K562 (cell line): ENCODE measurements at regions not wholly inside any gene's neighbourhood (a gene's known extent, or its start where the extent isn't known, plus 50 kb on each side); places are given as distances from the start of the nearest gene placed in this dataset.

ENCODE experiments used
- ATAC-seq: fragments of 200-7000 bp; cut with Tn5 transposase; 3 replicates; pipeline ENCODE4 v1.9.1; 2020; ENCODE audit warnings: moderate library complexity
- BruUV-seq: library from RNA; stranded (reverse); fragments of 400-500 nt; replicated peaks from 2 replicates; lab custom pipeline; 2021; lab: Mats Ljungman, UMichigan
- CTCF ChIA-PET: fragments of 300-600 bp; formaldehyde crosslinking; extraction: SDS; loops from one replicate; lab custom pipeline; 2021; ENCODE audit warnings: low intra/inter-chr PET ratio; lab: Yijun Ruan, JAX
- POLR2A ChIA-PET: fragments of 300-600, 350-650 bp; sonication (Branson Sonifier 250); formaldehyde crosslinking; extraction: SDS; loops from one replicate; lab custom pipeline; 2021; ENCODE audit warnings: antibody characterized with exemption, inconsistent platforms; lab: Yijun Ruan, JAX
- DNase-seq, 4 experiments: peaks; one replicate each; pipeline versions ENCODE4 v3.0.0 to v3.0.0-alpha.2; 2011 to 2018; ENCODE audit warnings: low spot score in 3 of 4, mixed read lengths in 3 of 4; ENCODE audit errors: extremely low read depth in 1 of 4
- FAIRE-seq: peaks from 2 replicates; lab custom pipeline; 2011; peaks lifted over from hg19 to GRCh38; lab: Jason Lieb, UNC
- H2AFZ ChIP-seq: 2 replicates; pipeline ENCODE4 v1.6.0; 2011; ENCODE audit warnings: low read depth, low read length, control low read depth, inconsistent platforms
- H3K27ac ChIP-seq: fragments of 200-600 bp; 3 replicates; pipeline ENCODE4 v1.8.0; 2011; ENCODE audit warnings: low read depth, mild to moderate bottlenecking, control low read depth, inconsistent platforms, low read length, moderate library complexity, mixed read lengths; ENCODE audit errors: extremely low read depth
- H3K27me3 ChIP-seq, 2 experiments: fragments of 300-600 bp in 1 of 2; 2 replicates in 1 of 2; 3 replicates in 1 of 2; pipeline versions ENCODE4 v1.6.0 to v1.8.0; 2011; ENCODE audit warnings: inconsistent platforms in 2 of 2, low read length in 2 of 2, mild to moderate bottlenecking in 1 of 2, mixed read lengths in 1 of 2, moderate library complexity in 1 of 2; ENCODE audit not compliant: control insufficient read depth in 2 of 2, insufficient read depth in 2 of 2
- H3K36me3 ChIP-seq: fragments of 300-600 bp; 3 replicates; pipeline ENCODE4 v1.8.0; 2011; ENCODE audit warnings: mild to moderate bottlenecking, low read length, inconsistent platforms; ENCODE audit not compliant: control insufficient read depth, insufficient read depth
- H3K4me1 ChIP-seq, 2 experiments: fragments of 200-600 bp in 1 of 2; replicated peaks in 1 of 2; 2 replicates in 1 of 2; 3 replicates in 1 of 2; pipeline versions ENCODE4 v1.5.1 to v1.8.0; 2011; ENCODE audit warnings: inconsistent platforms in 2 of 2, low read length in 2 of 2, mild to moderate bottlenecking in 1 of 2, mixed read lengths in 1 of 2, moderate library complexity in 1 of 2; ENCODE audit not compliant: control insufficient read depth in 2 of 2, insufficient read depth in 2 of 2
- H3K4me2 ChIP-seq: 2 replicates; pipeline ENCODE4 v1.6.1; 2011; ENCODE audit warnings: low read length, control low read depth, inconsistent platforms, mixed read lengths; ENCODE audit not compliant: insufficient read depth
- H3K4me3 ChIP-seq: fragments of 200-600 bp; sonication (generic), shearing (Covaris generic); 2 replicates; pipeline ENCODE4 v1.5.1; 2016; ENCODE audit warnings: control low read depth, inconsistent platforms
- H3K79me2 ChIP-seq: fragments of 200-600 bp; 3 replicates; pipeline ENCODE4 v1.8.0; 2011; ENCODE audit warnings: low read length, inconsistent platforms; ENCODE audit not compliant: control insufficient read depth, insufficient read depth
- H3K9ac ChIP-seq, 2 experiments: 2 replicates each; pipeline versions ENCODE4 v1.6.0 to v1.6.1; 2011; ENCODE audit warnings: low read depth in 2 of 2, low read length in 2 of 2, control low read depth in 1 of 2, inconsistent platforms in 1 of 2, mild to moderate bottlenecking in 1 of 2, mixed read lengths in 1 of 2; ENCODE audit not compliant: insufficient read depth in 1 of 2
- H3K9me1 ChIP-seq: one replicate; pipeline ENCODE4 v1.6.0; 2011; ENCODE audit warnings: inconsistent platforms, mild to moderate bottlenecking, low read length, moderate library complexity; ENCODE audit not compliant: control insufficient read depth, insufficient read depth
- H3K9me3 ChIP-seq: replicated peaks from 2 replicates; pipeline ENCODE4 v1.5.1; 2011; ENCODE audit warnings: low read depth, low read length, inconsistent platforms; ENCODE audit not compliant: control insufficient read depth, insufficient read depth
- H4K20me1 ChIP-seq: replicated peaks from 2 replicates; pipeline ENCODE4 v1.6.1; 2011; ENCODE audit warnings: low read length, inconsistent platforms, mixed read lengths; ENCODE audit not compliant: control insufficient read depth, insufficient read depth
- CBX1 ChIP-seq: sonication (generic); IDR thresholded peaks from 2 replicates; pipeline ENCODE4 v1.6.1; 2016; ENCODE audit warnings: antibody characterized with exemption, low read depth, mild to moderate bottlenecking
- CBX3 ChIP-seq, 2 experiments: IDR thresholded peaks; 1 replicate in 1 of 2; 2 replicates in 1 of 2; pipeline ENCODE4 v1.6.1; 2012; ENCODE audit warnings: inconsistent platforms in 2 of 2, low read length in 2 of 2, borderline replicate concordance in 1 of 2, control low read depth in 1 of 2
- CCNT2 ChIP-seq: IDR thresholded peaks from 2 replicates; pipeline ENCODE4 v1.6.1; 2011; ENCODE audit warnings: borderline replicate concordance, low read depth, mild to moderate bottlenecking, moderate library complexity, mixed read lengths, low read length; ENCODE audit not compliant: insufficient read length; ENCODE audit errors: extremely low read depth
- DIDO1 ChIP-seq: fragments of 450-650 bp; IDR thresholded peaks from 2 replicates; pipeline ENCODE4 v1.6.1; 2016; ENCODE audit warnings: low read depth, missing biosample characterization, missing genetic modification characterization
- E2F3 ChIP-seq: fragments of 250-450 bp; sonication (Bioruptor Pico); IDR thresholded peaks from 2 replicates; pipeline ENCODE4 v1.4.0; 2020; ENCODE audit warnings: mild to moderate bottlenecking
- GATA2 ChIP-seq: sonication (generic); formaldehyde crosslinking; IDR thresholded peaks from 2 replicates; pipeline ENCODE4 v1.4.0; 2020; ENCODE audit warnings: mild to moderate bottlenecking, missing genetic modification reagents
- HDAC1 ChIP-seq, 2 experiments: fragments of 450-650 bp; IDR thresholded peaks; 2 replicates each; pipeline ENCODE4 v1.6.1; 2016 to 2017; ENCODE audit warnings: inconsistent platforms in 1 of 2, mild to moderate bottlenecking in 1 of 2, moderate library complexity in 1 of 2
- HNRNPLL ChIP-seq: fragments of 200-400 bp; formaldehyde crosslinking; IDR thresholded peaks from 2 replicates; pipeline ENCODE4 v1.6.1; 2017; ENCODE audit warnings: low read length, low read depth, mild to moderate bottlenecking; ENCODE audit not compliant: poor library complexity, severe bottlenecking
- HOXB6 ChIP-seq: fragments of 250-450 bp; sonication (Bioruptor Pico); IDR thresholded peaks from 2 replicates; pipeline ENCODE4 v1.5.1; 2022; ENCODE audit warnings: mild to moderate bottlenecking, borderline replicate concordance
- KHSRP ChIP-seq: fragments of 450-650 bp; IDR thresholded peaks from 2 replicates; pipeline ENCODE4 v1.6.1; 2017
- MAFF ChIP-seq: IDR thresholded peaks from 2 replicates; pipeline ENCODE4 v1.6.1; 2012; ENCODE audit warnings: low read length, improper control_type of control experiment
- NFATC3 ChIP-seq: fragments of 450-650 bp; IDR thresholded peaks from 2 replicates; pipeline ENCODE4 v1.6.1; 2017; ENCODE audit warnings: mild to moderate bottlenecking
- NFE2 ChIP-seq: IDR thresholded peaks from 2 replicates; pipeline ENCODE4 v1.6.1; 2014; ENCODE audit warnings: antibody characterized with exemption, low read depth
- NFXL1 ChIP-seq: fragments of 450-650 bp; formaldehyde crosslinking; IDR thresholded peaks from 2 replicates; pipeline ENCODE4 v1.4.0; 2021; ENCODE audit warnings: mild to moderate bottlenecking
- PML ChIP-seq: IDR thresholded peaks from 2 replicates; pipeline ENCODE4 v1.6.1; 2012; ENCODE audit warnings: low read length, inconsistent platforms
- PPARD ChIP-seq: fragments of 250-450 bp; sonication (Bioruptor Pico); IDR thresholded peaks from 2 replicates; pipeline ENCODE4 v1.8.0; 2022; ENCODE audit warnings: inconsistent platforms, mild to moderate bottlenecking, moderate library complexity
- PTBP1 ChIP-seq: fragments of 200-400 bp; formaldehyde crosslinking; IDR thresholded peaks from 2 replicates; pipeline ENCODE4 v1.6.1; 2017; ENCODE audit warnings: low read depth, low read length
- RAD21 ChIP-seq, 2 experiments: fragments of 250-450 bp in 1 of 2; fragments of 450-650 bp in 1 of 2; sonication (Bioruptor Pico) in 1 of 2; formaldehyde crosslinking in 1 of 2; IDR thresholded peaks in 1 of 2; conservative IDR thresholded peaks in 1 of 2; 2 replicates each; pipeline versions ENCODE4 v1.4.0 to v1.8.0; 2020 to 2022; ENCODE audit warnings: mild to moderate bottlenecking in 2 of 2, moderate library complexity in 1 of 2
- RBM15 ChIP-seq: fragments of 200-400 bp; formaldehyde crosslinking; IDR thresholded peaks from 2 replicates; pipeline ENCODE4 v1.6.1; 2018; ENCODE audit warnings: mild to moderate bottlenecking, low read length, moderate library complexity; ENCODE audit not compliant: insufficient read depth
- SMAD1 ChIP-seq: fragments of 150-350 bp; IDR thresholded peaks from 2 replicates; pipeline ENCODE4 v1.6.1; 2014; ENCODE audit warnings: low read length, low read depth; ENCODE audit not compliant: partially characterized antibody
- TRIM24 ChIP-seq, 2 experiments: fragments of 450-650 bp; IDR thresholded peaks; 2 replicates each; pipeline ENCODE4 v1.6.1; 2016
- YY1 ChIP-seq, 3 experiments: IDR thresholded peaks; 2 replicates each; pipeline ENCODE4 v1.6.1; 2011; ENCODE audit warnings: low read length in 2 of 3, mild to moderate bottlenecking in 2 of 3, moderate library complexity in 2 of 3, borderline replicate concordance in 1 of 3, control low read depth in 1 of 3, low read depth in 1 of 3; ENCODE audit not compliant: insufficient read depth in 3 of 3, insufficient replicate concordance in 2 of 3, control insufficient read depth in 1 of 3, insufficient read length in 1 of 3; ENCODE audit errors: extremely low read depth in 1 of 3
- ZFP36 ChIP-seq: fragments of 150-350 bp; IDR thresholded peaks from 2 replicates; pipeline ENCODE4 v1.6.1; 2018; ENCODE audit warnings: low read length, low read depth; ENCODE audit not compliant: partially characterized antibody
- ZNF76 ChIP-seq: fragments of 250-450 bp; sonication (Bioruptor Pico); IDR thresholded peaks from 2 replicates; pipeline ENCODE4 v1.4.0; 2020; ENCODE audit warnings: mild to moderate bottlenecking, moderate library complexity, borderline replicate concordance
- WGBS: fragments of 100-300 bp; shearing (Covaris generic); methylation state at CpG from one replicate; pipeline ENCODE4 v1.1.6; 2016; ENCODE audit warnings: low coverage, mixed read lengths; ENCODE audit not compliant: insufficient coverage; ENCODE audit errors: missing lambda C conversion rate; 5-methylcytosine and 5-hydroxymethylcytosine counted together
- in situ Hi-C: fragments of 300-500 bp; cut with MboI; formaldehyde crosslinking; loops from 4 replicates; pipeline ENCODE4 v1.15.0; 2018; ENCODE audit warnings: inconsistent platforms, mixed read lengths
- intact Hi-C: fragments of 100-400 bp; cut with micrococcal nuclease; formaldehyde crosslinking; loops from 2 replicates; pipeline ENCODE4 v1.14.2; 2022
- TF ChIP-seq, protein P1 (sequence below): fragments of 450-650 bp; formaldehyde crosslinking; IDR thresholded peaks from 2 replicates; pipeline ENCODE4 v1.4.0; 2022; ENCODE audit warnings: missing genetic modification characterization

- CTCF ChIA-PET, result no interaction called here
- Histone ChIP-seq H3K36me3 (no peaks in the 10 kb centered on the region; the same call in 2 of the 3 replicates), H3K9me3 (no peaks in the 10 kb centered on the region), H3K9me1 (no peaks in the 10 kb centered on the region), H3K79me2 (no peaks in the 10 kb centered on the region), H2AFZ (no peak overlapping the region), H3K9ac (no peak overlapping the region), H3K27me3 (no peaks in the 10 kb centered on the region), H3K4me1 (peaks cover 0 to 4% of the 10 kb centered on the region in 2 experiments; a peak in 1 of 5 replicates), H3K4me2 (no peak overlapping the region), H3K27ac (no peak overlapping the region), H3K4me3 (no peak overlapping the region), H4K20me1 (no peaks in the 10 kb centered on the region)
- DNase-seq, result peak in 1 of 4 experiments; percentile 38
- WGBS, result 59% methylated on average over 7 of the region's 7 CpGs
- ATAC-seq, result no peak
- POLR2A ChIA-PET, result no interaction called here
- FAIRE-seq, result no peak
- intact Hi-C loops, result no loop called here
- BruUV-seq, result no TSS peak
- in situ Hi-C loops, result no loop called here
- TF ChIP-seq PML (no peak), GATA2 (no peak), HNRNPLL (no peak), DIDO1 (tag) (no peak), NFXL1 (CRISPR knock-in tag) (no peak), YY1 (IDR thresholded peaks at IDR 0.05; ENCODE audit: borderline replicate concordance in 1 of 3, control insufficient read depth in 1 of 3, extremely low read depth in 1 of 3, insufficient read depth in 3 of 3, insufficient read length in 1 of 3, insufficient replicate concordance in 2 of 3, low read depth in 1 of 3, low read length in 2 of 3) (peak in 1 of 3 experiments; percentile 29), MAFF (0 out of 2 replicates have a peak, but pooled peaks have one; percentile 19), KHSRP (no peak), RBM15 (no peak), PPARD (CRISPR knock-in tag) (no peak), ZFP36 (peak; percentile 41), NFATC3 (no peak), HOXB6 (CRISPR knock-in tag) (no peak), CBX3 (IDR thresholded peaks at IDR 0.05; ENCODE audit: borderline replicate concordance in 1 of 2, low read length in 2 of 2) (peak in 1 of 2 experiments; percentile 97; a peak in 2 of 3 replicates), PTBP1 (no peak), SMAD1 (no peak), ZNF76 (CRISPR knock-in tag) (no peak), CCNT2 (no peak), HDAC1 (IDR thresholded peaks at IDR 0.05) (no peak), CBX1 (peak; percentile 73; the same call in 1 of the 2 replicates), E2F3 (no peak), RAD21 (CRISPR knock-in tag; conservative IDR thresholded peaks at IDR 0.05 in 1 of 2, IDR thresholded peaks at IDR 0.05 in 1 of 2) (no peak), NFE2 (peak; percentile 63), TRIM24 (IDR thresholded peaks at IDR 0.05) (peak; percentile 29 to 67; a peak in 2 of 4 replicates)
- TF ChIP-seq, protein P1, sequence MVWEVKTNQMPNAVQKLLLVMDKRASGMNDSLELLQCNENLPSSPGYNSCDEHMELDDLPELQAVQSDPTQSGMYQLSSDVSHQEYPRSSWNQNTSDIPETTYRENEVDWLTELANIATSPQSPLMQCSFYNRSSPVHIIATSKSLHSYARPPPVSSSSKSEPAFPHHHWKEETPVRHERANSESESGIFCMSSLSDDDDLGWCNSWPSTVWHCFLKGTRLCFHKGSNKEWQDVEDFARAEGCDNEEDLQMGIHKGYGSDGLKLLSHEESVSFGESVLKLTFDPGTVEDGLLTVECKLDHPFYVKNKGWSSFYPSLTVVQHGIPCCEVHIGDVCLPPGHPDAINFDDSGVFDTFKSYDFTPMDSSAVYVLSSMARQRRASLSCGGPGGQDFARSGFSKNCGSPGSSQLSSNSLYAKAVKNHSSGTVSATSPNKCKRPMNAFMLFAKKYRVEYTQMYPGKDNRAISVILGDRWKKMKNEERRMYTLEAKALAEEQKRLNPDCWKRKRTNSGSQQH, result no peak
Measured at GRCh38 chr5:104186100-104186499, 623.5 kb upstream of the NUDT12 start.
